NT2/D1 (cell line): ENCODE measurements at regions not wholly inside any gene's neighbourhood (a gene's known extent, or its start where the extent isn't known, plus 50 kb on each side); places are given as distances from the start of the nearest gene placed in this dataset.
"Not testable (repeated sequence)": the region's sequence is repeated elsewhere in the genome, so short reads cannot be mapped to it uniquely, and the experiment has no call there.

Experiments used
- DNase-seq: peaks from one replicate; pipeline ENCODE4 v3.0.0-alpha.2; 2011; ENCODE audit warnings: low read depth, low spot score
- H3K27me3 ChIP-seq: 2 replicates; pipeline ENCODE4 v1.6.0; 2011; ENCODE audit warnings: mild to moderate bottlenecking; ENCODE audit not compliant: insufficient read length, insufficient read depth
- H3K36me3 ChIP-seq: 2 replicates; pipeline ENCODE4 v1.6.1; 2011; ENCODE audit warnings: mild to moderate bottlenecking, low read length, mixed read lengths; ENCODE audit not compliant: insufficient read depth, insufficient read length
- H3K4me1 ChIP-seq: 2 replicates; pipeline ENCODE4 v1.5.1; 2011; ENCODE audit not compliant: insufficient read depth, insufficient read length
- H3K4me3 ChIP-seq: 2 replicates; pipeline ENCODE4 v1.5.1; 2011; ENCODE audit warnings: low read depth; ENCODE audit not compliant: insufficient read length
- H3K9ac ChIP-seq: 2 replicates; pipeline ENCODE4 v1.6.0; 2011; ENCODE audit warnings: low read depth; ENCODE audit not compliant: insufficient read length
- H3K9me3 ChIP-seq: 2 replicates; pipeline ENCODE4 v1.5.1; 2011; ENCODE audit warnings: mild to moderate bottlenecking, low read length; ENCODE audit not compliant: insufficient read depth
- SUZ12 ChIP-seq: IDR thresholded peaks from 2 replicates; pipeline ENCODE4 v1.6.1; 2011; ENCODE audit not compliant: insufficient read length, insufficient read depth; ENCODE audit errors: extremely low read depth
- YY1 ChIP-seq: IDR thresholded peaks from 2 replicates; pipeline ENCODE4 v1.6.1; 2011; ENCODE audit not compliant: insufficient read length, insufficient read depth
- ZNF274 ChIP-seq: IDR thresholded peaks from 2 replicates; pipeline ENCODE4 v1.6.1; 2011; ENCODE audit warnings: mild to moderate bottlenecking, low read depth, low read length

GRCh38 chr5:97276474-97277120, 93.5 kb upstream of the RIOK2 start:
- H3K36me3 ChIP-seq: no peaks in the 10 kb centered on the region
- no peaks in the 10 kb centered on the region for H3K9me3 ChIP-seq
- no peak for DNase-seq
- no peaks in the 10 kb centered on the region for H3K27me3 ChIP-seq
- H3K4me3 ChIP-seq: no peak overlapping the region
- H3K9ac ChIP-seq: no peak overlapping the region
- TF ChIP-seq YY1 (no peak), ZNF274 (no peak), SUZ12 (no peak)
- no peaks in the 10 kb centered on the region for H3K4me1 ChIP-seq

GRCh38 chr5:97281257-97281656, 98.2 kb upstream of the RIOK2 start:
- Histone ChIP-seq H3K4me3 (no peak overlapping the region), H3K27me3 (no peaks in the 10 kb centered on the region), H3K9ac (no peak overlapping the region), H3K36me3 (no peaks in the 10 kb centered on the region), H3K4me1 (no peaks in the 10 kb centered on the region), H3K9me3 (no peaks in the 10 kb centered on the region)
- TF ChIP-seq SUZ12 (no peak), YY1 (no peak), ZNF274 (no peak)
- DNase-seq: no peak

DNA sequence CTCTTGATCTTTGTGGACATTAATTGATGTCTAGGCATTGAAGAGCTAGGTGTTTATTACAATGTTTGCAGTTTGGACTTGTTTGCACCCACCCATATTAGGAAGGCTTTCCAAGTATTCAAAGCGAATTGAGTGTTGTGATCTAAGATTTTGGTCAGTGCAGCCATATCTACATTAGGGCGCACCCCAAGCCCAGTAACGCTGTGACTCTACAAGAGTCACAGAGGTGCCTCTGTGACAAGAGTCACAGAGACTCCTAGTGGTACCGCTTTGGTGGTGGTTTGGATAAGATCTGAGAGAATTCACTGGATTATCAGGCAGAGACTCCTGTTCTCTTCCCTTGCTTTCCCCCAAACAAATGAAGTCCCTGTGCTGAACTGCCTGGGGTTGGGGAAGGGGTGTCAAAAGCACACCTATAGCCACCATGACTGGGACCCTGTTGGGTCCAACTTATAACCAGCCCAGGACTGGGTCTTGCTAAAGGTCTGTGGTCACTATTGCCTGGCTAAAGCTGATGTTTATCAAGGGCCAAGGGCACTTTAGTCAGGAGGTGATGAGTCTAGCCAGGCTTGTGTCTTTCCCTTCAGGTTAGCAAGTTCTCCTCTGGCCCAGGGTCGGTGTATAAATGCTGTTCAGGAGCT, 114.1 kb upstream of the RIOK2 start:
- no peak for TF ChIP-seq YY1
- TF ChIP-seq ZNF274: no peak
- TF ChIP-seq SUZ12: no peak
- peak; percentile 36 for DNase-seq
- Histone ChIP-seq H3K27me3 (no peaks in the 10 kb centered on the region), H3K4me3 (no peak overlapping the region), H3K4me1 (no peaks in the 10 kb centered on the region), H3K36me3 (no peaks in the 10 kb centered on the region), H3K9me3 (no peaks in the 10 kb centered on the region), H3K9ac (no peak overlapping the region)

- no peaks in the 10 kb centered on the region for H3K9me3 ChIP-seq
- TF ChIP-seq SUZ12 (no peak), YY1 (no peak), ZNF274 (no peak)
- H3K27me3 ChIP-seq: no peaks in the 10 kb centered on the region
- H3K36me3 ChIP-seq: no peaks in the 10 kb centered on the region
- no peak for DNase-seq
- H3K9ac ChIP-seq: no peak overlapping the region
- H3K4me1 ChIP-seq: no peaks in the 10 kb centered on the region
- H3K4me3 ChIP-seq: no peak overlapping the region
Measured at GRCh38 chr5:97297704-97298091, 114.7 kb upstream of the RIOK2 start.

DNA sequence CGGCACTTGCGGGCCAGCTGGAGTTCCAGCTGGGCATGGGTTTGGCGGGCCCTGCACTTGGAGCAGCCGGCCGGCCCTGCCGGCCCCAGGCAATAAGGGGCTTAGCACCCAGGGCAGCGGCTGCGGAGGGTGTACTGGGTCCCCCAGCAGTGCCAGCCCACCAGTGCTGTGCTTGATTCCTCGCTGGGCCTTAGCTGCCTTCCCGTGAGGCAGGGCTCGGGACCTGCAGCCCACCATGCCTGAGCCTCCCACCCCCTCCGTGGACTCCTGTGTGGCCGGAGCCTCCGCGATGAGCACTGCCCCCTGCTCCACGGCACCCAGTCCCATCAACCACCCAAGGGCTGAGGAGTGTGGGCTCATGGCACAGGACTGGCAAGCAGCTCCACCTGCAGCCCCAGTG, 118.1 kb upstream of the RIOK2 start:
- not testable (repeated sequence) for H3K9me3 ChIP-seq, H3K27me3 ChIP-seq, H3K4me1 ChIP-seq, H3K4me3 ChIP-seq, DNase-seq, H3K36me3 ChIP-seq, H3K9ac ChIP-seq

DNA sequence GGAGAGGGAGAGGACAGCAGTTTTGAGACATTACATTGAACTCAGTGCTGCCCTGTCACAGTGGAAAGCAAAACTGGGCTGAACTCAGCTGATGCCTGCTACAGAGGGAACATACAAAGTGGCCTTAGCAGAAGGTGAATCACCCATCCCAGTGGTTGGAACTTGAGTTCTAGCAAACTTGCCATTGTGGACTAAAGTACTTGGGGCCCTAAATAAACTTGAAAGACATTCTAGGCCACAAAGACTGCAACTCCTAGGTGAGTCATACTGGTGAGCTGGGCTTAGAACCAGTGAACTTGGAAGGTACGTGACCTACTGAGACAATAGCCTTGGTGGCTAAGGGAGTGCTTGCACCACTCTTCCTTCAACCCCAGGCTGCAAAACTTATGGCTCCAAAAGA, 155.7 kb upstream of the RIOK2 start:
- no peaks in the 10 kb centered on the region for H3K9me3 ChIP-seq

DNA sequence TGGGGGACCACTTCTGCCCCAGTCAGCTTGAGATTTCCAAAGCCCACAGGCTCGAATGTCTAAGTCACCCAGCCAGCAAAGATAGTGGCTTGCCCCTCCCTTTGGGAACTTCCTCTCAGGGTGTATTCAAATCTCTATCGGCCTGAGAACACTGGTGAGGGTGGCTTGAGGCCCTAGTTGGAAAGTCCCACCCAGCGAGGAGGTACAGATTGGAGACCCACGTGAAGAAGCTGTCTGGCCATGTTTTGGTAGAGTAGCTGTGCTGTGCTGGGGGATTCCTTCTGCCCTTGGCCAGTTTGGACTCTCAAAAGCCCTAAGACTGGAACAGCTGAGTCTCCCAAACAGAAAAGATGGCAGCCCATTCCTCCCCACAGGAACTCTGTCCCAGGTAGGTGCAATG, 172.7 kb upstream of the RIOK2 start:
- H3K9ac ChIP-seq: no peak overlapping the region
- H3K4me1 ChIP-seq: no peaks in the 10 kb centered on the region
- H3K9me3 ChIP-seq: peaks cover 4% of the 10 kb centered on the region; the same call in 1 of the 2 replicates
- no peak for DNase-seq
- H3K27me3 ChIP-seq: no peaks in the 10 kb centered on the region
- no peaks in the 10 kb centered on the region for H3K36me3 ChIP-seq
- H3K4me3 ChIP-seq: no peak overlapping the region
- TF ChIP-seq SUZ12 (no peak), ZNF274 (no peak), YY1 (no peak)

More for the DNA sequence above, 155.7 kb upstream of the RIOK2 start:
- Histone ChIP-seq H3K36me3 (no peaks in the 10 kb centered on the region), H3K27me3 (no peaks in the 10 kb centered on the region), H3K4me1 (no peaks in the 10 kb centered on the region), H3K4me3 (no peak overlapping the region), H3K9ac (no peak overlapping the region)
- no peak for DNase-seq
- TF ChIP-seq ZNF274 (no peak), YY1 (no peak), SUZ12 (no peak)
